ENCODE measurements at regions not wholly inside any gene's neighbourhood (a gene's known extent, or its start where the extent isn't known, plus 50 kb on each side); places are given as distances from the start of the nearest gene placed in this dataset.

DNA sequence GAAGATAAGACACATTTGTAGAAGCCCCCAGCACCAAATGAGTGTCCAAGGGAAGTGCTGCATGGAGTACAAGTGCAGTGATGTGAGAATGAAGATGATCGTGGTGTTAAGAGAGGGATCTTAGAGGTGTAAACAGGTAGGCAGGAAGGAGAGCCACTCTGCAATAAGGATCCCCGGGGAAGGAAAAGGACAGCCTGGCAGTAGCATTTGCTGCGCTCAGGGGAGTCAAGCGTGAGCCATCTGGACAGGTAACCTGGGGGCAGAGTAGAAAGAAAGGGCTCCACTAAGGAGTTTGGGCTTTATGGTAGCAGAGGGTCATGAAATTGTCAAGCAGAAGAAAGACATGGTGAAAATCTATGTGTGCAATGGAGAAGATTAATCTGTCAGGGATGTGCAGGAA is 587.2 kb downstream of the BUD13 start:
- no peak overlapping the region for H3K4me3 Mint-ChIP-seq
- H3K9me3 Mint-ChIP-seq, result peaks cover 3% of the 10 kb centered on the region
- H3K27ac Mint-ChIP-seq, result no peak overlapping the region

DNA sequence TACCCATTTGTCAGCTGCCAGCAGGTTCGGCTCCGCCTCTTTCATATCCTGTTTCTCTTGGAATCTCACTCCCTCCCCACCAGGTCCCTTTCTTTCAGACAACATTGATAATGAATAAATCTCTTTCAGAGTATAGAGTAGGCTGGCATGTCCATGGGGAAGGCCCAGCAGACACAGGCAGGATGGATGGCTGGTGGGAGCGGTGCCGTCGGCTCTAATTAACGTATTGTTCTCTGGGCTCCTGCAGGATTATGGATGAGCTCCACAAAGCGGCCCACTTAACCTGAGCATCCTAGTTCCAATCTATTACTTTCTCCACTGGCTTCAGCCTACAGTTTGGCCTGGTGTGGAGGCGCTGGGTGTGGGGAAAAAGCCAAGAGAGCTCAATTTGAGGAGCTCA is 588.0 kb downstream of the BUD13 start:
- Mint-ChIP-seq H3K4me3 (no peak overlapping the region), H3K9me3 (peaks cover 3% of the 10 kb centered on the region), H3K36me3 (no peaks in the 10 kb centered on the region), H3K27me3 (peaks cover 5% of the 10 kb centered on the region), H3K27ac (no peak overlapping the region), H3K4me1 (no peaks in the 10 kb centered on the region)
- ATAC-seq, result no peak

More for the DNA sequence above, 587.2 kb downstream of the BUD13 start:
- no peaks in the 10 kb centered on the region for H3K36me3 Mint-ChIP-seq
- peaks cover 5% of the 10 kb centered on the region for H3K27me3 Mint-ChIP-seq
- ATAC-seq, result no peak
- no peaks in the 10 kb centered on the region for H3K4me1 Mint-ChIP-seq

DNA sequence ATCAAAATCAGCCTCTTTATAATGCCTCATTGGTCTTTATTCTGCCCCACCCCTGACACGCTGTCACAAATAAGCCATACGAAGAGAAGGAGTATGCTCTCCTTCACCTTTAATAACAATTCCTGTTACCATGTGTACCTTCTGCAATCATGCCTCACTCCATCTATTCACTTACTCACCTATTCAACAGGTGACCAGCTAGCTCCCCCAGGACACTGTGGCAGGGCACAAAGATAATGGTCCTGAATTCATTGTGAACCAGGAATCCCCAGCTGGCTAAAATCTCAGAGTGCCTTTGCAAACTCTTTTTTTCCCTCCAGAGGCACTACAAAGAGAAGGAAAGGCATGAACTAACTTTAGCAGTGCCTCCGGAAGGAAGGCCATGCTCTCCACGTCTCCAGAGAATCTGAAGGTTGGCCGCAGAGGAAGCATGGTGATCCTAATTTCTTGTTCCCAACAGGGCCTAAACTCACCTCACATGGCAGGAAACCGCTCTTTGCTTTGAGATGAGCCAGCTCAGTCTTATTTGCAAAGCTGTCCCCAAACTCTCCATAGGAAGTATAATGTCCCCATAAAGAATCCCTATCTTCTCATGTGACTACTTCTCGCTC is 590.3 kb downstream of the BUD13 start:
- Mint-ChIP-seq H3K9me3 (no peaks in the 10 kb centered on the region), H3K4me3 (no peak overlapping the region), H3K36me3 (no peaks in the 10 kb centered on the region), H3K27me3 (no peaks in the 10 kb centered on the region), H3K27ac (no peak overlapping the region), H3K4me1 (no peaks in the 10 kb centered on the region)
- no peak for ATAC-seq

DNA sequence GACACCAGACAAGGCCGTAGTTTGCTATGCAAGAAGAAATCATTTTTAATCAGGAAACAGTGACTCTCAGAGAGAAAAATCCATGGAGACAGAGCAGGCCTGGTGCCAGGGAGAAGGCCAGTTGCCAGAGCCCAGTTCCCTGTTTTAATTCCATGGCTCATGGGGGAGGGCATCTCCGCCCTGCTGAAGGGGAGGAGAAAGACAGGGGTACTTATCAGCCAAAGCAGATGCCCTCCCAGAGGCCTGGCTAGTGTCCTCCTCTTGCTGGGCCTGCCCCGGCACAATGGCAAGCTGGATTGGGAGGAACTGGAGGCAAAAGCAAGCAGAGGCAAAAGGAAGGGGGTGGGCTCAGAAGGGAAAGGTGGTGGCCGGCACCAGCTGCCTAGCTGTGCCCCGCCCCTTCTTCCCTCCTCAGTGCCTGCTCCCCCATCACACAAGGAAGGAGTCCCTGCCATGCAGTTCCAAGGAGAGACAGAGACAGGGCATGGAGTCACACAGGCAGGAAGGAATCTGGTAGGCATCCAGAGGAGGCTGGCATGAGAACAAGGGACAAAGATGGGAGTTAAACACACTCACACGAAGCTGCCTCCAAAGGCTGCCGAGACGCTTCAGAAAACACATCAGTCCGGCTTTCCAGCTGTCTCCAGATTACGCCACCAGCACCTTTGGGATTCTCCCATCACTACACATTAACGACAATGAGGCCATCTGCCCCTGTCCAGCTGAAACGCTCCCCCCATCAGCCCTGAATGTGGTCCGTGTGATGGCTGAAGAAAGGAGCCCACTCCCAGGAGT is 591.8 kb downstream of the BUD13 start:
- H3K4me1 Mint-ChIP-seq, result no peaks in the 10 kb centered on the region
- no peak for ATAC-seq
- no peak overlapping the region for H3K4me3 Mint-ChIP-seq
- no peaks in the 10 kb centered on the region for H3K9me3 Mint-ChIP-seq
- H3K27ac Mint-ChIP-seq, result no peak overlapping the region
- no peaks in the 10 kb centered on the region for H3K27me3 Mint-ChIP-seq
- H3K36me3 Mint-ChIP-seq, result no peaks in the 10 kb centered on the region

DNA sequence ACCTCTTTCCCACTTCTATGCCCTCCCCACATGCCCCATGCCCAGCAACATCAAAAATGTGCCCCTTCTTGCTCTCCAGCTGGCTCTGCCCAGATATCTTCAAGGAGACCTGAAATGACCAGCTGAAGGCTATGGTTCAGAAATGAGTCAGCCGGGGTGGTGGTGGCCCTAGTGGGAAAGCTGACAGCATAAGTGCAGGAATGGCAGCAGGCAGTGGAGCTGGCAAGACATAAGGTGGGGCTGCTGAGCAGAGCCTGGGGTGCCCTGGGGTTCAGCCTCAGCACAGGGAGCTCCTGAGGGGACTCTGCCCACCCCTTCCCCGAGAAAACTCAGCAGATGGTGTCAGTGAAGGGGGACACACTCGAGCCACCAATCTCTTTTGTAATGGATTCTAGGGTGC is 593.4 kb downstream of the BUD13 start:
- H3K9me3 Mint-ChIP-seq, result no peaks in the 10 kb centered on the region
- H3K4me3 Mint-ChIP-seq, result no peak overlapping the region
- no peaks in the 10 kb centered on the region for H3K4me1 Mint-ChIP-seq

DNA sequence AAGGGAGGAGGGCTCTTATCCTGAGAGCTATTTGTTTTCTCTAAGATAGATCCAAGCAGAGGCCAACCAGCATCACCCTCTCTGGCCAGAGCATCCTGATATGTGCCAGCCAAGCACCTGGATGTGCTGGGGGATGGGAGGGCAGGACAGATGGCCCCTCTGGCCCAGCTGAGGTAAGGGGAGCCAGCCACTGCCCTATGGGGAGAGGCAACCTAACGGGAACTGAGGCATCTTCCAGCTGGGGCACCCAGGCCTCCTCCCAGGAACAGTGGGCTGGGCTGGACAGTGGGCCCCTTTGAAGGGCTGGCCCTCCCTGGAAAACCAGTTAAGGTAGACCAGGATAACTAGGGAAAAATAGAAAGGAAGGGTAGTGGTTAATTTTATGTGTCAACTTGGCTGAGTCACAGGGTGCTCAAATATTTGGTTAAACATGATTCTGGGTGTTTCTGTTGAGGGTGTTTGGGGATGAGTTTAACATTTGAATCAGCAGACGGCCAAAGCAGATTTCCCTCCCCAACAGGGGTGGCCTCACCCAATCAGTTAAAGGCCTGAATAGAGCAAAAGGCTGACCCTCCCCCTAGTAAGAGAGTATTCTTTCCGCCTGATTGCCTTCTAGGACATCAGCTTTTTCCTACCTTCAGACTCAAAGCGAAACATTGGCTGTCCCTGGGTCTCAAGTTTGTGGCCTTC is 595.1 kb downstream of the BUD13 start:
- ATAC-seq, result no peak
- Mint-ChIP-seq H3K27me3 (peaks cover 10% of the 10 kb centered on the region), H3K27ac (no peak overlapping the region), H3K36me3 (no peaks in the 10 kb centered on the region), H3K9me3 (no peaks in the 10 kb centered on the region), H3K4me1 (no peaks in the 10 kb centered on the region), H3K4me3 (no peak overlapping the region)

More for the DNA sequence above, 593.4 kb downstream of the BUD13 start:
- no peak overlapping the region for H3K27ac Mint-ChIP-seq
- ATAC-seq, result no peak
- no peaks in the 10 kb centered on the region for H3K36me3 Mint-ChIP-seq
- peaks cover 1% of the 10 kb centered on the region for H3K27me3 Mint-ChIP-seq

DNA sequence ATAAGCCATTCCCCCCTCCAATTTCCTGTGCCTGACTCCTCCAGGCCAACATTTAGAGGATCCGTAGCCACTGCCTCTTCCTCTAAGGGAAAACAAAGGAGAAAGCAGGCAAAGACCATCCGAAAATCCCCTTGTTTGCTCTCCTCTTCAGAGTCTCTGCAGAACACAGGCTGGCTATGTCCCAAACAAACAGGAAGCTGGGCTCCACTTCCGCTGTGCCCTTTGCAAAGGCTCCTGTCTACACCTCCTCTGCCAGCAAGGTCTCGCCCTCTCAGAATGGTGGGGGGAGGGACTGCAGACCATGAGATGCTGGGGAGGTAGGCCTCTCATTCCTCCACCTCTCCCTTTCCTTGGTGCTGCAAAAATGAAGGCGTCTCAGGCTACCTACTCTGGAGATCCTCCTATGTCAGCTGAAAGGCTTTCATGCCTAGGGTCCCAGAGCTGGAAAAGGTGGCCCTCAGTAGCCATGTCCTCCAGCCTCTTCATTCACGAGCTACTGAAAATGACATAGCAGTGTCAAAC is 596.2 kb downstream of the BUD13 start:
- no peak overlapping the region for H3K4me3 Mint-ChIP-seq
- no peaks in the 10 kb centered on the region for H3K4me1 Mint-ChIP-seq
- H3K36me3 Mint-ChIP-seq, result no peaks in the 10 kb centered on the region
- H3K27ac Mint-ChIP-seq, result no peak overlapping the region
- peaks cover 10% of the 10 kb centered on the region for H3K27me3 Mint-ChIP-seq
- ATAC-seq, result no peak
- H3K9me3 Mint-ChIP-seq, result no peaks in the 10 kb centered on the region

DNA sequence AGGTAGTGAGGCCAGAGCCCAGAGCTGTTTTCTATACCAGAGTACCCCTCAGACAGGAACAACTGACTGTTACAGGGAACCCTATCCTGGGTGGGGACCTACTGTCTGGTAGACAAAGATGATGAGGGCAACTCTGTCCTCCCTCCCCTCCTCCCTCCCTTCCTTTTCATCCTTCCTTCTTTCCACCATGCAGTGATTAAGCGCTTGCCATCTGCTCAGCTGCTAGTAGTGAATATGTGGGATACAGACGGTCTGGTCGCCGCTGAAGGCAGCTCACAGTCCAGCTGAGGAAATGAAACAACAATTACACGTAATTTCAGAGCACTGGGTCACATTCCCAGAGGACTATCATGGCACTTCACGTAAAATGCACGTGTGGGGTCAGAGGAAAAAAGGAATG is 597.1 kb downstream of the BUD13 start:
- no peak overlapping the region for H3K27ac Mint-ChIP-seq
- H3K9me3 Mint-ChIP-seq, result no peaks in the 10 kb centered on the region
- no peak for ATAC-seq
- H3K4me3 Mint-ChIP-seq, result no peak overlapping the region
- no peaks in the 10 kb centered on the region for H3K36me3 Mint-ChIP-seq
- H3K27me3 Mint-ChIP-seq, result peaks cover 10% of the 10 kb centered on the region
- H3K4me1 Mint-ChIP-seq, result no peaks in the 10 kb centered on the region

DNA sequence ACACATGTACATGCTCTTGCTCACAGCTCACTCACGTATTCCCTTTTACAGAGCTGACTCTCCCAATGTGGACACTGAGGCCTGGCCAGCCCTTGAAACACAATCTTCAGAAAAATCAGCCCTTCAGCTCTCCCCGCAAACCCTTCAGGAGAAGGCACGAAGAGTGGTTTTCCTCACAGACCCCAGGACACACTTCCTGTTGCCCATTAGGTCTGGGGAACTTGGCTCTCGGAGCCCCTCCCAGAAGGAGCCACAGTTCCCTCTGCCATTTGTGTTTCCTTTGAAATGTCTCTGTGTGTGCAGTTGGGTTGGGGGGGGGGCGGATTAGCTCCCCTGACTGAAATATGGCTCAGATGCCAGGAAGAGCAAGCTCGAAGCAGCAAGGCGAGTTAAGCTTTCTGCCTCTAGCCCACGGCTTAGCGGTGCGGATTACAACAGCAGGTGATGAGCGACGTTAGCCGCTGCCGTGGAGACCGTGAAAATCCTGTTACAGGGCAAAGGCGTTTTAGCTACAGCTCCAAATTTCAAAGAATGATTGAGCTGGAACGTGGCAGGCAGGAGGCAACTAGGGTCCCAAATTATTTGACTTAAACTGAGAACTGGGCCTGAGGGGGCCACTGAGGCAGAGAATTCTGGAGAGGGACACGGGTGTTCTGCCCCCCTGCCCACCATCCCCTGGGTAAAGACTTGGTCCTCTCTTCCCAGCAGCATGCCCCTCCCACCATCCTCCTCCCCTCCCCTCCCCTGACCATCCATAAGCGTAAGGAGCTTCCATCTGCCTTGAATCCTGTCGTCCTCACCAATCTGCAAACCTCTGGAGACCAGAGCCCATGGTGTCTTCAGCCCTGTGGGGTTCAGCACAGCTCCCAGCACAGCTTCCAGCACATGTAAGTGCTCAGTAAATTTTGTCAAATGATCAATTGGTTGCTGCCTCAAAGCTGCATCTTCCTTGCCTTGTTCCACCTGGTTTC is 598.6 kb downstream of the BUD13 start:
- Mint-ChIP-seq H3K27ac (no peak overlapping the region), H3K36me3 (no peaks in the 10 kb centered on the region), H3K4me3 (no peak overlapping the region), H3K27me3 (peaks cover 10% of the 10 kb centered on the region), H3K9me3 (no peaks in the 10 kb centered on the region), H3K4me1 (no peaks in the 10 kb centered on the region)
- no peak for ATAC-seq

DNA sequence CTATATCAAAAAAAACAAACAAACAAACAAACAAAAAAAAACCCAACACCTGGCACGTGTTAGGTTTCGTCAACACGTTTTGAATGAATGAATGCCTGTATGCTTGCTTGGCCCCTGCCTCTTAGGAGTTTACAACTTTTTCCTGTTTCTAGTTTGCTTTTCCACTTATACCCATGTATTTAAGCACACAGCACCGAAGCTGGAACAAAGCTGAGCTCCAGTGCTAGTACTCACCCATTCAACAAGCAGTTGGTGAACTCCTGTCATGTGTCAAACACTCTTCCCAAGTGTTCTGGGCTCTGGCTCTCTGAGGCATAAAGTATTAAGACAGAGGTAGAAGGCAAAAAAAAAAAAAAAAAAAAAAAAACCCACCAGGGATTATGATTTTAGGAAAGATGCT is 599.3 kb downstream of the BUD13 start:
- no peaks in the 10 kb centered on the region for H3K9me3 Mint-ChIP-seq
- no peak for ATAC-seq
- no peak overlapping the region for H3K27ac Mint-ChIP-seq
- H3K36me3 Mint-ChIP-seq, result no peaks in the 10 kb centered on the region
- no peaks in the 10 kb centered on the region for H3K4me1 Mint-ChIP-seq
- H3K4me3 Mint-ChIP-seq, result no peak overlapping the region
- H3K27me3 Mint-ChIP-seq, result peaks cover 10% of the 10 kb centered on the region

DNA sequence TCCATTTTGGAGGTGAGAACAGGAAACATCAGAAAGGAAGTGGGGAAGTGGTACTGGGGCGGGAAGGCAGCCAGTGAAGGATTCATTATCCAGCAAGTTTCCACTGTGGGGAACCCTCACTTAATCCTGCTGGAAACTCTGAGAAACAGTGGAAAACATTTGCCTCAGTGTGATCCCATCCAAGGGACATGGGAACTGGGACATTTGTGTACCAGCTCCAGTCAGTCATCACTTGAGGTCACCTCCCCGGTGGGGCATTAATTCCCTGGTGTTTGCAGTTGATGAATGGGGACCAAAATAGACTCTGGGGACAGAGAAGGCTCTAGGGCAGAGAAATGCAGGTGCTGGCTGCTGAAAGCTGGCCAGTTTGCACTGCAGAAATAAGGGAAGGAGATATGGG is 599.9 kb downstream of the BUD13 start:
- Mint-ChIP-seq H3K4me1 (no peaks in the 10 kb centered on the region), H3K36me3 (no peaks in the 10 kb centered on the region), H3K27me3 (peaks cover 10% of the 10 kb centered on the region), H3K27ac (no peak overlapping the region), H3K9me3 (no peaks in the 10 kb centered on the region), H3K4me3 (no peak overlapping the region)
- no peak for ATAC-seq

DNA sequence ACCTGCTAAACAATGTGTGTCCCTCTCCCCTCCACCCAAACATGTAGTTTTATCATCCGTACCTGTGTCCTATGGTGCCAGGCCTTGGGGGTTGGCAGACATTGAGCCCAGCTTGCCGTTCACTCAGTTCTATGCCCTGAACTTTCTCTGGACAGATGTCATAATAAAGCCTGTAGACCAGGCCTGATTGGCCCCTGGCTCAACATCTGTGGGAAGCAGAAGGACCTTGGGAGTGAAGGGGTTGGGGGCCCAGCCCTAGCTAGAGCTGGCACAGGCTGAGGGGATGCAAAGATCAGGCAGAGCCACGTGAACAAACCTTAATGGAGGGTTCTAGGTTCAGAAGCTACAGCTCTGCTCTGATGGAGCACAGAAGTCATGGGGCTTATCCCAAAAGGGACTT is 600.6 kb downstream of the BUD13 start:
- Mint-ChIP-seq H3K36me3 (no peaks in the 10 kb centered on the region), H3K27me3 (peaks cover 10% of the 10 kb centered on the region), H3K27ac (no peak overlapping the region), H3K9me3 (no peaks in the 10 kb centered on the region), H3K4me1 (no peaks in the 10 kb centered on the region), H3K4me3 (no peak overlapping the region)
- no peak for ATAC-seq

DNA sequence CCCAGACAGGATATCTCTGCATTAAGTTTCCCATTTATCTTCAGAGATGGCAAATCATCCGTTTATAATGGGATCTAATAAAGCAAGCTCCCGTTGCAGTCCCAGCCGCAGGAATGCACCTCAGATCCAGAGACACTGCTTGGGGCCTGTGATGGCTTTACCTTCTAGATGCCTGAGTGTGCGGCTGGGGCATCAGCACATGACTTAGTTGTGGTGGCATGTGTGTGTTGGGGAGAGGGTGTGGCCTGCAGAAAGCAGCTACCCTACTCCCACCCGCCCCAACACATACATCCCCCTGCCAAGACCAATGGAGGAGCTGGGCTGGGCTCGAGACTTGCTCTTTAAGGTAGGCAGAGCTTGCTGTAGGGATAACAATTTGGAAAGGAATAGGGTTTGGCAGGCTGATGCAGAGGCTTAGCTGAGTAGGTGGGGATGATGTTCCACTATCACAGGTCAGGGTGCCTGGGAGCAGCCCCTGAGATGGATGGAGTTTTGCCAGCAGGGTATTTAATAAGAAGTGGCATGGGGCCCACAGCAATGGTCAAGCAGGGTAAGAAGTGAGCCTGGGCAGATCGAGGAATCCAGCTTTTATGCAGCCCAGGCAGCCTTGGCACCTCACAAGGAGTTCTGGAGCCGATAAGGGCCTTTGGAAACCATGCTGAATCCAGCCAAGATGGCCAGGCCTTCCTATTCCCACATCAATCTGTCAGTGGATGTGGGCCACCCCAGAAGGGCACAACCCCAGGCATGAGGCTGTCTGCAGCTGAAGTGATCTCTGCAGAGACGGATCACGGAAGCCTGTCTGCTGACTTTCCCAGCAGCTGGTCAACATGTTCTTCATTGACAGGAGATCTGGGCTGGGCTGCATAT is 601.3 kb downstream of the BUD13 start:
- Mint-ChIP-seq H3K36me3 (no peaks in the 10 kb centered on the region), H3K27ac (no peak overlapping the region), H3K4me1 (no peaks in the 10 kb centered on the region), H3K4me3 (no peak overlapping the region), H3K9me3 (no peaks in the 10 kb centered on the region), H3K27me3 (peaks cover 10% of the 10 kb centered on the region)
- ATAC-seq, result no peak

DNA sequence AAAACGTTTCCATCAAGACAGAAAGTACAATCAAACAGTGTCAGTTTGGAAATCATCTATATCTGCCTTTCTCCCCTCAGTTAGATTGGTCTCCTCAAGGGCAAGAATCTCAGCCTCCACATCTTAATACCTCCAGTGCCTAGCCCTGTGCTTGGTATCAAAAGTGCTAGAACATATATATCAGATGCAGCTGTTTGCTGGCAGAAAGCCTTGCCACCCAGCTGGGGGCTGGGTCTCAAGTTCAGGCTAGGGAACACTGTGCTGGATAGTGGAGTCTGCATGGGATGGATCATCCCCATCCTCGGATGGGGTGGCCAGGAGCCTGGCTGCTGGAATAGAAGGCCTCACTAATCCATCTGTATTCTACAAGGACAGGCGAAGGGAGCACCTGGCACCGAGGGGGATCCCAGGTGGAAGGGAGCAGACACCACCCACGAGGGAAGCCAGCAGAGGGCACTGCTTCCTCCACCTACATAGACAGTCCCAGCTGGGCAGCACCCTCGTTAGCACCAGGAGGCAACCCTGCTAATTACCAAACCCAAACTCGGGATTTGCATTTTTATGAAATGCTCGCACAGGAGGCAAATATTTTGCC is 602.2 kb downstream of the BUD13 start:
- Mint-ChIP-seq H3K4me1 (no peaks in the 10 kb centered on the region), H3K9me3 (no peaks in the 10 kb centered on the region), H3K27ac (no peak overlapping the region), H3K27me3 (peaks cover 10% of the 10 kb centered on the region), H3K4me3 (no peak overlapping the region), H3K36me3 (no peaks in the 10 kb centered on the region)
- no peak for ATAC-seq
